ENCODE measurements at regions not wholly inside any gene's neighbourhood (a gene's known extent, or its start where the extent isn't known, plus 50 kb on each side); places are given as distances from the start of the nearest gene placed in this dataset.

DNA sequence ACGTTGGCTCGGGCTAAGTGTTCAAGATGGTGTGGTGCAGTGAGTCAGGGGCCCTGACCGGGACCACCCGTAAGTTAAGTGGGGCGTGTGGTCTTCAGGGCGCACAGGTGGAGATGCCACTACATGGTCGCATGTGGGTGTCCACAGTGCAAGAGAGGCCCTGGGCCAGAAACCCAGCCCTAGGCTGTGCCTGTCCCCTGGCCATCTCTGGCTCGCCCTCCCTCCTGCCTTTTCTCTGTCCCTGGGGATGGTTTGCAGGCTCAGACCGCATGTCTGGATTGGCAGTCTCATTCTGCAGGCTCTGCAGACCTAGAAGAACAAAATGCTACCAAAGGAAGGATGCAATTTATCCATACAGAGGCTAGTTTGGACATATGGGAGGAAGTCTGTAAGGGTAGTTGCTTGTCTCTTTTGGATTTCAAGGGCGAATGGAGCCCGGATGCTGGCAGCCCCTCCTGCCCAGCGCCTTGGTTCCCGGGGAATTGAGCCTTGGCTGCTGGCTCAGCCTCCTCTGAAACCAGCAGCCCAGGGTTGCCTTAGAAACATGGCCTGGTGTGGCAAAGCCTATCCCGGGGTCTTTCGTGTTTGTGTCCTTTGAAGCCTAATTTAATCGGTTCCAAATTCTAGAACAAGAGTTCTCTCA is 417.5 kb upstream of the HS6ST1 start:
- FAIRE-seq: no peak

DNA sequence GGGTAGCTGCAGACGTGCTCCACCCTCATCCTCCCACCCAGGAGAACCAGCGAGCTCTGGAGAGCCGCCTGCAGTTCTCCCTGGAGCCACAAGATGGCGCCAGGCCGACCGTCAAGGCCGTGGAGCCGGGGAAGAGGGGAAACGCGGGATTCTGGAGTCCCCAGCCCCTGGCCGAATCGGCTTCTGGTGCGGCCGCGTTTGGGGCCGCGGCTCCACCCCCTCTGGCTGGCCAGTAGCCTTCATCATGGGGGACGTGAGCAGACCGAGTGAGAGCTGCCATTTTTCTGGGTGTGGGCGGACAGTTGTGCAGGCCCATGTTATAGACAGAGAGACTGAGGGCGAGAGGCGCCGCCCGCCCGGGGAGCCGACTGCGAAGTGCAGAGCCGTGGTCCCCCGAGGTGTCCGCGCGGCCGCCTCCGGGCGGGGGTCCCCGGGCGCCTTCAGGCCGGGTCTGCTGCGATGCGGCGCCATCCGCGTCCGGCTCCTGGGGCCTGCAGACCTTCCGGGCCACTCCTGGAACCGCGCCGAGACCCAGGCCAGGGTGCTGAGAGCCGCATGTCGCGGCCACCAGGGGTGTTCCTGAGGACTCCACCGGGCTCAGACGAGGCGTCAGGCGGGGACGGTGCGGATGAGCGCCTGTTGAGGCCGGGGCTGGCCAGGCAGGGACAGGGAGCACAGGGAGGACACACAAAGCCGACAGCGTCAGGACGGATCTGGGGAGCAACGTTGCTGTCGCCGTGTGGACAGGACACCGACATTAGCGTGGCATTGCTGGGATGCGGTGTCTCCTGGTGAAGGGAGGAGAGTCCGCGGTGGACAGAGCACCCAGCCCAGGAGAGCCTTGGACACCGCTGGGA is 418.2 kb upstream of the HS6ST1 start:
- FAIRE-seq: no peak

DNA sequence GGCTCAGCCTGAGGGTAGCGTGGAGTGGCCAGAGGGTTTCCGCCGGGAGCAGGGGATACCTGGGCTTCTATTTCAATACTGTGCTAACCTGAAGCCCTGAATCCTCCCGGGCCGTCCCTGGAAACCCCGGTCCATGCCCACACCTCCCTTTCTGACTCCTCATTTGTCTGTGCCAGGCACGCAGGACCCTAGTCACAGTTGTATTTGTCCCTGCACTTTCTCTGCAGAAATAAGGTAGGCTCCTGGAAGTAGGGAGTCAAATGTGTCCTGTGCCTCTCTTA is 418.8 kb upstream of the HS6ST1 start:
- FAIRE-seq: no peak

DNA sequence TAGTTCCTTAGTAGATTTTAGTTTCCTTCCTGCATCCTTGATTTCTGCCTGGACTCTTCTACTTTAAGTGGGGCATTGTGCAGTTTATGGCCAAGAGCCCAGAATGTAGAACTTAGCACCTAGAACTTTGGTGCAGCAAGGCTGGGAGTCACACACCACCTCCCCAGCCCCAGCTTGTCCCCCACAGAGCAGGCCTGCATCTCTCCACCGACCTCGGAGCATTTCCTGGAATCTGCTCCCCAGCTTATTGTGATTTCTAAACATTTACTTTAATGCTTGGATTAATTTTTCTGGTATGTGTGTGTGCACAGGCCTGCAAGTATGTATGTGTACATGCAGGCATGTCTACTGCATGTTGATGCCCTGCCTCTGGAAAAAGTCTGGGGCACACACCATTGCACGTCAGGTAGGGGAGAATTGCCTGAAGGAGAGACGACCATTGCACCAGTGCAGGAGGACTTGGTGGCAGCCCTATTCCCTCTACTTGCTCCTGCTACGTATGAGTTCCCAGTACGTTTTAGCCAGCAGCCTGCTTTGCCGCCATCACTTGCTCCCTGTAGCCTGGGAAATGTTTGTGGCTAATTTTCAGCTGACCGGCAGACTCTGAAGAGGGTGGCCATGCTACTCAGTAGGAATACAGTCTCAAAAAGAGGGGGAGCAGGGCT is 419.9 kb upstream of the HS6ST1 start:
- no peak for FAIRE-seq

DNA sequence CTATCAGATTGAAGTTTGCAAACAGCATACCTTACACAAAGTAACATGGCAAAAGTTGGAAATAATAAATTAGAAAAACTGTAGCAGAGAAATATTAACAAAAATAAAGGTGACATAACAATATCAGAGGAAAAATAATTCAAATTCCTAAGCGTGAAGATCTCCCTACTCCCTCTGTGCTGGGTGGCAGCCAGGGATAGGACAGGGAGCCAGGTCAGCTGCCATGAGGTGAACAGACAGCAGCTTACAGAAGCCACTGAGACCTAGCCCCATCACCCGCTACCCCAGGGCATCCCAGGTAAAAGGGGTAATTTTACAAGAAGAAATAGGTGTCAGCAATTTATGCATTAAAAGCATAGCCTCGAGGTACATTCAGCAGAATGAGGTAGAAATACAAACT is 423.8 kb upstream of the HS6ST1 start:
- FAIRE-seq: no peak

DNA sequence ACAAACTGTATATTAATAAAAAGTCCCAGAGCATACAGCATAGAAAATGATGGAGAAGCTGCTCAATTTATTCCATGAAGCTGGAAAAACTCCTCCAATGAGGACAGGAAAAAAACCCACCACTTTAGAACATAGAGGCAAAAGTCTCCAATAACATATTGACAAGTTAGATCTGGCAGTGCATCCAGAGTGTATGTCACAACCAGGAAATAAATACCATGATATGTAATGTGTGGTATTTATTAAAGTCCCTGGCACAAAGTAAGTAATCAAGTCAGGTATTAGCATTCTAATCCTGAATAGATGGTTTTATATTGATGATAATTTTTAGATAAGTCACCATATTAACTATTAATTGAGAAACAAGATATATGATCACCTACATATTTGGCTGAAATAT is 427.3 kb upstream of the HS6ST1 start:
- no peak for FAIRE-seq

DNA sequence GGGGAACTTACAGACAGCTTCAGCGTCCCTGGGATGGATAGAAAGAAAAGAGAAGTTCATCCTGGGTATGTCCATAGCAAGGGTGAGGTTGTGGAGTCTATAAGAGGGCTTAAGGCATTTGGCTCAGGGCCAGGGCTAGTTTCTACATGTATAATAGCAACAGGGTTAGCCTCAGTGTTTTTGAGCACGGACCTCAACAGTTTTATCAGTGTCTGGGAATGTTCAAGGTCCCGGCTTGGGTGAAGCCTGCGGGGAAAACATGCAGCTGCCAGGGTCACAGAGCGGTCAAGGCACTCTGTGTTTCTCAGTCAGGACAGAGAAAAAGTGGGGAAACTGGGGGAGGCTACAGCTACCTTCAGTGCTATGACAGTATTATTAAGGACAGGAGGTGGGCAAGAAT is 427.7 kb upstream of the HS6ST1 start:
- FAIRE-seq: no peak

DNA sequence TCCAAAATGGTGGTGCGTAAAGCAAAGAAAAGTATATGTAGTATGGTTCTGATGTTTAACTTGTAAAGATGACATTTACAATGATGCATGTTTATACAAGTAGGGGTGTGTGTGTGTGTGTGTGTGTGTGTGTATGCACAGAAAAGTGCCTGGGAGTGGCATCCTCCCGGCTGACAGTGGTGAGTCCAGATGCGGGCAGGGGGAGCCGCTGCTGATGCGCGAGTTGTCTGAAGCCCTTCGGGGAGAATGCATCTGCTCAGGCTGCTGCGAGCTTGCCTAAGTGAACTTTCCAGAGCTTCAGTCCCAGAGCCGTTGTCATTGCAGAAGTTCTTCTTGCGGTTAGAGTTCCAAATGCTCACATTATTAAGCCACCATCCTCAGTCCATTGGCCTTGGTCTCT is 429.7 kb upstream of the HS6ST1 start:
- no peak for FAIRE-seq

DNA sequence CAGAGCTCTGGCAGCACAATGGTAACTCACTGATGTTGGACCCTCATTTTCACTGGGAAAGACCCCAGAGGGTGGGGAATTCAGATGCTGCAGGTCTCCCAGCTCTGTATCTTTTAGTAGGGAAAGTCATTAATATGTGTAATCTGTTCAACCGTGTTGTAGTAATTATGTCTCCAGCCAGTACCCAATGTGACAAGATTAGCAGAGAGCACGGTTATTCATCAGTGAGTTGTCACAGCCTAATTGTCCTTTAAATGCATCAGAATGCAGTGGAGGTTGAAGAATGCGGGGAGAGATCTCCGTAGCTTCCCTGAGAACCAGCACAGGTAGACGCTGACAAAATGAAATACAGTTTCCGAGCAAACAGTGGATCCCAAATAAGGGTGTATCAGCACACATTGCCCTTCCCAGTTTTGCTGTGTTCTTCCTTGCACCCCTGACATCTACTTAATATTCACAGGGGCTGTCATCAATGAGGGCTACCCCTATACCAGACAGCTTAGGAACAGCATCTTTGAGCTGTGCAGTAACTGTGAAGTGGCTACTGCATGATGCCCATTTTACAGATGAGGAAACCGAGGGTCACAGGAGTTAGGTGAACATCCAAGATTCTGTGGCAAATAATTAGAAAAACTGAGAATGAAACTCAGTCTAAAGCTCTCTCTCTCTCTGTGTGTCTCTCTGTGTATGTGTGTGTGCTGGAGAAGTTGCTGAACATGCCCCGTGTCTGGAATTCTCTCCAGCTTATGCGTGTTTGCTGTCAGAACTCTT is 430.4 kb upstream of the HS6ST1 start:
- no peak for FAIRE-seq

DNA sequence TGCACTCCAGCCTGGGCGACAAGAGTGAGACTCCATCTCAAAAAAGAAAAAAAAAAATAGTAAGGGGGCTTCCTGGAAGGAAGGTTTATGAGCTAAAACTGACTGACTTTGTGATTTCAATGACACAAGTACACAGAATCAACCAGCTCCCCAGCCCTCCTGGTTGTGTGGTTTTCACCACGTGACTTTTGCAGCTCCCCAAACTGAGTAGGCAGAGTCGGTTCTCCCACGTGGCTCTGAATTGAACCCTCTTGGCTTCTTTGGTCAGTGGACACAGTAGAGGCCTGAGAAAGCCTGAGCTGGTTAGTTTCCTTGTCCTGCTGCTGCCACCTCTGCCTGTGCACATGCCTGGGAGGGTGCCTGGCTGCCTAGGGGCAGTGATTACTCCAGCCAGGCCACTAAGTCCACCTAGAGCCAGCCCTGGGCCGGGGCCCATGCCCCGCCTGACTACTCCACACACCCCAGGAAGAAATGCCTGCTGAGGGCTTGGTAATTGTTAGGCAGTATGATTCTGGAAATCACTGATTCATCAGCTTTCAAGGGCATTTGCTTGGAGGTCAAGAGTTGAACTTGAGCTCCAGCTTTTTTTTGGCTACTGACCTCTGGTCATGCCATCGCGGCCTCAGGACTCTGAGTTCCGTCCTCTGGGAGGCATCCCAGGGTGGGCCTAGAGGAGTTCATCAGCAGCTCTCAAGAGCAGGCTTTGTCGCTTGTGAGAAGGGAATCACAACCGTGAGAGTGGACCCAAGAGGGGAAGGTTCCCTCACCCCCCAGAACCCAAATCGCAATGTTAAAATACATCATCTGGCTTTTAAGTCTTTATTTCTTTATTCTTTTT is 431.9 kb upstream of the HS6ST1 start:
- no peak for FAIRE-seq

DNA sequence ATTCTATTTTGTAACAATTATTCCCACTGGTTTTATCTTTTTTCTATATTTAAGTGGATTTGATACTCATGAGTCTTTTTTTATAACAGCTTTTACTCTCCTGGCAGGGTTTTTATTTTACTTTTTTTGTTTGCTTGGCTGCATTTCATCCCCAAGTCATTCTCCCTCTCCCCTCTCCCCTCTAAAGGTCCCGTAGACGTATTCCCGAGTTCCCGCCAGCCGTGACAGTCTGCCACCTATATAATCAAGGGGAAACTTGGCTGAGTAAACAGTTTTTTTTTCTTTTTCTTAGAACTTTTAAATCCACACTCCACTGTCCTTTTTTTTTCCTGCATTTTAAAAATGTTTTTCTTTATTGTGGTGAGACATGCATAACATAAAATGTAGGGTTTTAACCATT is 433.1 kb upstream of the HS6ST1 start:
- no peak for FAIRE-seq

DNA sequence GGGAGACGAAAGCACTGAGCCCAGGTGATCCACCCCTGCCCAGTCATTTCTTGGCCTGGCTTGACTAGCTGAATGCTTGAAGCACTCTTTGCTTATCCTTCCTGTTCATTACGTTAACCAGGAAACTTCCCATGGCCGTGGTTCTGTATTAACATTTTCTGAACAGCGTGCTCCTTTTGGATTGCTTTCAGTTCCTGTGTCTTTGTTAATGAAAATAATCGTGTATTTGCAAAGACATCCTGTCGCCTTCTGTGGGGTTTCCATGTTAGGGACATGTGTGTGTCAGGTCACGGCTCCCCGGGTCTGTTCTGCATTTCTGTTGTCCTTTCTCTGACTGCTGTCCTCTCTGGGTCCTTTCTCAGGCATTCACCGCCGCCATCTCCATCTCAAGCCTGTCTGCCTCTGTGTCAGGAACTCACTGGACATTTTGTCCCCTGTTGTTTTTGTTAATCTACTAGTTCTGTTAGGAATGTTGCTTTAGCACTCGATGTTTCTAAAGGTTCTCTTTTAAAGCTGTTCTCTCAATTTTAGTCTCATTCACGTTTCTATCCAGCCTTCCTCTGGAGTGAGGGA is 434.1 kb upstream of the HS6ST1 start:
- FAIRE-seq: no peak

DNA sequence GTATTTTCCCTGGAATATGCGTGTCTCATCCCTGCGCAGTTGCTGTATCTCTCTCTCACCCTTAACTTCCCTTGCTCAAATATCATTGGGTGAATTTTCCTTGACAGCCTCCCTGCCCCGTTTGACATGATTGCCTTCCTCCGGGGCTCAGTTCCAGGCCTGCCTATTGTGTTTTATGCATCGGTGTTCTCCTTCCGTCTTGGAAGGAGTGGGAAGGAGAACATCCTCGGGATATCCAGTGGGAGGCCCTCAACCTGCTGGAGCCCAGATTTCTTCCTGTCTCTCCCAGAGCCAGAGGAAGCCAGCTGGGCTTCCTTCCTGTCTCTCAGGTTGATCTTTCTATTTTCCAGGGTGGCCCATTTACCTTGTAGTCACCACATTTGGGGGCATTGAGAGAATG is 434.7 kb upstream of the HS6ST1 start:
- FAIRE-seq: no peak

DNA sequence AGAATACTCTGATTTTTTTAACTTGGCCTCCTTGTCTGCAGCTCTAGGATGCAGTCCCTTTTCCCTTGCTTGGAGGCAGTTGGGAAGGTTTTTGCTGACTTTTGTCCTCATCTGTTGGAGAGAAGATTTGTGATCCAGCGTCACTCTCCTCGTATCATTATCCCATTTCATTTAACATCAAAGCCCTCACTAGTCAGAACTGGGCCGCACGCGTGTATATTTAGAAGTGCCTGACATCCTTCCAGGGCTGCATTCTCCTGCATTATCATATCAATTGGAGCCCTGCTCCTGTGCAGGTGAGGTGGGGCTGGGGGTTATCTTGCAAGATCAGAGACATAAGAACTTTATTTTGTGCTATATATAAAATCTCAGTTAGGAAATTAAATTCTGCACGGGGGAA is 435.1 kb upstream of the HS6ST1 start:
- FAIRE-seq: no peak

DNA sequence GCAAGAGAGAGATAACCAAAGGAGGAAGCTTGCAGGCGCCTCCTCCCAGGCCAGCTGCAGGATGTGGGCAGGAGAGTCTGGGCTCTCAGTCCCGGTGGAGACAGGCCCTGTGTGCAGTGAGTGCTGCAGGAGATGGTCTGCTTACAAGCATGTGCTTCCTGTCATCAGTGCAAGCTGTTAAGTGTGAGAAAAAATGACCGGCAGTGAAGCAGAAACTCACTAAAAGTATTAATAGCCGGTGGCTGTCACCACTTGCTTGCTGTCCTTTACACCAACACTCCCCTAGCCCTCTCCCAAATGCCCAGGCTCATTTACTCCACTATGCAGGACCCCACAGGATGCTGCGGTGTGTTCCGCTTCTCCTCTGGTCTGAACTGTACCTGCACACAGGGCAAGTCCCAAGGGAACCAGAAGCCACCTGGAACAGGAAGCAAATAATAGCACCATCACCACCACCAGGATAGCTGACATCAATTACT is 435.6 kb upstream of the HS6ST1 start:
- FAIRE-seq: no peak

DNA sequence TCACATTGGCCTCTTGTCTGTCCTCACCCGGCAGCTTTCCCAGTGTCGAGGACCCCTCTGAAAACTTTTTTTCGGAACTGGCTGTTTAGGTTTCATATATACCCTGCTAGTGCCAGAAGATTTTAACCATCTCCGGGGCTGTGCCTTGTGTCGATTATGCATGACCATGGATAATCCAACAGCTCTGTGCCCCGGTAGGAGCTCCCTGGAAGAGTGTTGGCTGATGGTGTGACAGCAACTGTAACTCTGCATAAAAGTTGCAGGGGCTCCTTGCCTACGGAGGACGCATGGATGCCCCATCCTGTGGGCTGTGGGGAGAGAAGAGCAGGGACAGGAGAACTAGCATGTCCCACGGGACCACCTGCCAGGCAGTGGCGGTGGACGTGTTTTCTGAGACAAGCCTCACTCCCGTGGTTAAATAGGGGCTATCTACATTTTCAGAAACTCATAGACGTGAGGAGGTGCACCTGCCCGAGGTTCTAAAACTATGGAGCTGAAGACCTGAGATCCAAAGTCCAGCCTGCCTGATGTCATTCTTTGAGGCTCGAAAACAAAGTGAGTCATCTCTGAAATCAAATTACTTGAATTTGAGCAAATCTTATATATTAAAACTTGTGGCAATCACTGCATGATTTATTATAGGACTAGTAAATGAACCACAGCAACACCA is 437.2 kb upstream of the HS6ST1 start:
- FAIRE-seq: no peak

DNA sequence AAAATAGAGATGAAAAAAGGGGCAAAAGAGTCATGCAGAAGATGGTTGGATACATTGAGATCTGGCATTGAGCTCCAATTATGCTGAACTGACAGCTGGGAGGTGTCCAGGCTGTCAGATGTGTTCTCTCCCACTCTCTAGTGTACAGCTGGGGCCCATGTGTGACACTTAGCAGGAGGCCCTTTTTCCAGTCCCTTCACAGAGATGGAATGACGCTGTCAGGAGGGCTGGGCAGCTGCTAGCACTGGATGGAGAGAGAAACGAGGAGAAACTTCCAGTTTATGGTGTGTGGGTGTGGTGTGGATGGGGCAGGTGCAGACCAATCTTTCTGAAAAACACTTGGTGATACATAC is 437.7 kb upstream of the HS6ST1 start:
- FAIRE-seq: no peak

DNA sequence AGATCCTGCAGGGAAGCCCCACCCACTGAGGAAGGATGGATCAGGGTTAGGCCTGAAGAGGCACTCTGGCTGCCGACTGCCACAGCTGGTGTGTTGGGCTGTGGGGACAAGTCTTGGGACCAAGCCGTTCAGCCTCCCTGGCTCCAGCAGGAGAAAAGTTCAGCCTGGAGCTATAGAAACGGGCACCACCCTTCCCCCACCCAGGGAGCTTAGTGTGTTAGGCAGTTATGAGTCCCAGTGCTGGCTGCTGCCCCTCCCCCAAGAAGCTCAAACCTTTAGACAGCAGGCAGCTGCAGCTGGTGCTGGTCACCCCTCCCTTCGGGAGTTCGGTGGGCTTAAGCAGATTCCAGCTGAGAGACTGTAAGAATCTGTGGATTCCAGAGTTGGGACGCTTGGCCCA is 447.1 kb upstream of the HS6ST1 start:
- no peak for FAIRE-seq

DNA sequence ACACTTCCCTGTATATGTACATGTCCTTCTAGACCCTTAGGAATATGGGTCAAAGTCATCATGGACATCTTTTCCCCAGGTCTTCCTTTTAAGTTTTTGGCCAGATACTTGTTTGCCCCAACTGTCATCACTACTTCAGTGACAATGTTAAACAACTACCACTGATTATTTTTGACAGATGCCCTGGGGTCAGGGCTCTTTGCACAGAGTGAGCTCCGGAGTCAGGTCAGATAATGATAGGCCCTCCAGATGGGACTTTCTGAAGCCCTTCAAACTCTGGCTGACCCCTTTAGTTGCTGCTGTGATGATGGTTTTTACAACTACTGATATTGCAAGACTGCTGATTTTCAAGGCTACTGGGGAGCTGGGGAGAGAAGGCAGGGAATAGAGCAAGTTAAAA is 449.4 kb upstream of the HS6ST1 start:
- FAIRE-seq: no peak

DNA sequence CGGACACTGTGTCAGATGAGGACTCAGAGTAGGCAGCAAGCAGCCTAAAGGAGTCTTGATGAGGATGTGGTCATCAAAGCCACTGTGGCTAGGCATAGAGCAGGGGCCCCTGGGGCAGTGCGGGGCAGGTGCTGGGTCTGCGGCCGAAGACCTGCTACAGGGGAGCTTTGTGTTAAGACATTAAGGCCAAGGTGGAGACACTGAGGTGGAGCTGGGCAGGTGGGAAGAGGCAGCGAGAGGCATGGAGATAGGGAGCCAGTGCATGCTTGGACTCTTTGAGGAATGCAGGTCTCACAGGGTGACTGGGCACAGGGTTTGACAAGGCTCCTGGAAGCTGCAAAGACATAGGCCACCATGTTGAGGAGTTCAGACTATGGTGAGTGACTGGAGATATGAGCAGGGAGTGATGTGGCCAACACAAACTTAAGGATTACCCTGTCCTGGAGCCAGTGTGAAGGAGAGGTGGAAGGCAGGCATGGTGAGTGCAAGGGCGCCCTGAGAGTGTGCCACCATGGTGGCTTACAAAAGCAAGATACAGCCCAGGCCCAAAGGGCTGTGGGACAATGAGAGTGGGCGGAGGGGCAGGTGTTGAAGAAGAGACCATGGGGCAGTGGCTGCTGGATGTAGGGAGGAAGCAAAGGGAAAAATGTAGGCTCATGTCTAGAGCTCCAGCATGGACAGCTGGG is 450.9 kb upstream of the HS6ST1 start:
- FAIRE-seq: no peak
